ENCODE measurements at regions not wholly inside any gene's neighbourhood (a gene's known extent, or its start where the extent isn't known, plus 50 kb on each side); places are given as distances from the start of the nearest gene placed in this dataset.

GRCh38 chr13:64410276-64411053 lies 2819.7 kb downstream of the PCDH9 start:
- in situ Hi-C loops (cut with MboI; ENCODE audit: low pct_unique_long_range_greater_than_20kb, low sequenced_read_pairs, unreplicated experiment) = no loop called here

GRCh38 chr13:64397701-64398100 lies 2832.4 kb downstream of the PCDH9 start:
- in situ Hi-C loops (cut with MboI; ENCODE audit: low pct_unique_long_range_greater_than_20kb, low sequenced_read_pairs, unreplicated experiment) = no loop called here
- no peak for TF ChIP-seq CTCF (IDR thresholded peaks at IDR 0.05; ENCODE audit: extremely low read depth, insufficient read depth, missing control alignments)
- DNase-seq (ENCODE audit: low spot score) = no peak

More at GRCh38 chr13:64410276-64411053, 2819.7 kb downstream of the PCDH9 start:
- TF ChIP-seq CTCF (IDR thresholded peaks at IDR 0.05; ENCODE audit: extremely low read depth, insufficient read depth, missing control alignments) = no peak
- no peak for DNase-seq (ENCODE audit: low spot score)

GRCh38 chr13:64377606-64378005 lies 2852.5 kb downstream of the PCDH9 start:
- in situ Hi-C loops (cut with MboI; ENCODE audit: low pct_unique_long_range_greater_than_20kb, low sequenced_read_pairs, unreplicated experiment) = no loop called here
- TF ChIP-seq CTCF (IDR thresholded peaks at IDR 0.05; ENCODE audit: extremely low read depth, insufficient read depth, missing control alignments) = no peak
- no peak for DNase-seq (ENCODE audit: low spot score)

GRCh38 chr13:64371461-64371860 lies 2858.7 kb downstream of the PCDH9 start:
- no peak for TF ChIP-seq CTCF (IDR thresholded peaks at IDR 0.05; ENCODE audit: extremely low read depth, insufficient read depth, missing control alignments)
- DNase-seq (ENCODE audit: low spot score) = no peak
- in situ Hi-C loops (cut with MboI; ENCODE audit: low pct_unique_long_range_greater_than_20kb, low sequenced_read_pairs, unreplicated experiment) = no loop called here

GRCh38 chr13:64371045-64371444 lies 2859.1 kb downstream of the PCDH9 start:
- in situ Hi-C loops (cut with MboI; ENCODE audit: low pct_unique_long_range_greater_than_20kb, low sequenced_read_pairs, unreplicated experiment) = no loop called here
- no peak for DNase-seq (ENCODE audit: low spot score)
- TF ChIP-seq CTCF (IDR thresholded peaks at IDR 0.05; ENCODE audit: extremely low read depth, insufficient read depth, missing control alignments) = no peak

GRCh38 chr13:64369121-64369520 lies 2861.0 kb downstream of the PCDH9 start:
- no peak for TF ChIP-seq CTCF (IDR thresholded peaks at IDR 0.05; ENCODE audit: extremely low read depth, insufficient read depth, missing control alignments)
- in situ Hi-C loops (cut with MboI; ENCODE audit: low pct_unique_long_range_greater_than_20kb, low sequenced_read_pairs, unreplicated experiment) = no loop called here
- no peak for DNase-seq (ENCODE audit: low spot score)

Data from GM13977 (cell line).